GM23338 (cell line): ENCODE measurements at regions not wholly inside any gene's neighbourhood (a gene's known extent, or its start where the extent isn't known, plus 50 kb on each side); places are given as distances from the start of the nearest gene placed in this dataset.
"Not testable (repeated sequence)": the region's sequence is repeated elsewhere in the genome, so short reads cannot be mapped to it uniquely, and the experiment has no call there.

Experiments used
- ATAC-seq: fragments of 200-7000 bp; cut with Tn5 transposase; 3 replicates; pipeline ENCODE4 v1.9.1; 2020
- DNase-seq: peaks from one replicate; pipeline ENCODE4 v3.0.0-alpha.2; 2015; ENCODE audit warnings: low spot score
- H2AFZ ChIP-seq: fragments of 200-600 bp; sonication (generic); 2 replicates; pipeline ENCODE4 v1.8.0; 2016; ENCODE audit warnings: antibody characterized with exemption, mild to moderate bottlenecking, moderate library complexity
- H3F3A ChIP-seq: fragments of 200-600 bp; sonication (generic); replicated peaks from 2 replicates; pipeline ENCODE4 v1.8.0; 2017; ENCODE audit warnings: antibody characterized with exemption, mixed run types, low read depth
- H3K27ac ChIP-seq: fragments of 200-600 bp; sonication (generic); 2 replicates; pipeline ENCODE4 v1.6.1; 2016; ENCODE audit warnings: low read depth
- H3K27me3 ChIP-seq: fragments of 200-600 bp; sonication (generic); 2 replicates; pipeline ENCODE4 v1.8.0; 2016; ENCODE audit warnings: mild to moderate bottlenecking, mixed run types, moderate library complexity; ENCODE audit not compliant: insufficient read depth
- H3K36me3 ChIP-seq: fragments of 200-600 bp; sonication (generic); 2 replicates; pipeline ENCODE4 v1.8.0; 2016; ENCODE audit warnings: mild to moderate bottlenecking; ENCODE audit not compliant: insufficient read depth
- H3K4me1 ChIP-seq: fragments of 200-600 bp; sonication (generic); 2 replicates; pipeline ENCODE4 v1.8.0; 2016; ENCODE audit warnings: mild to moderate bottlenecking, moderate library complexity; ENCODE audit not compliant: insufficient read depth
- H3K4me2 ChIP-seq: fragments of 200-600 bp; sonication (generic); 2 replicates; pipeline ENCODE4 v1.7.1; 2017; ENCODE audit warnings: mixed run types
- H3K4me3 ChIP-seq: fragments of 200-600 bp; sonication (generic); 2 replicates; pipeline ENCODE4 v1.6.1; 2016; ENCODE audit warnings: mixed run types
- H3K79me2 ChIP-seq: fragments of 200-600 bp; sonication (generic); replicated peaks from 2 replicates; pipeline ENCODE4 v1.8.0; 2017; ENCODE audit warnings: mild to moderate bottlenecking; ENCODE audit not compliant: insufficient read depth
- H3K9me2 ChIP-seq: fragments of 200-600 bp; sonication (generic); 2 replicates; pipeline ENCODE4 v1.8.0; 2017; ENCODE audit not compliant: insufficient read depth
- H4K20me1 ChIP-seq: fragments of 200-600 bp; sonication (generic); replicated peaks from 2 replicates; pipeline ENCODE4 v1.8.0; 2017; ENCODE audit warnings: mild to moderate bottlenecking; ENCODE audit not compliant: insufficient read depth
- H3K27ac Mint-ChIP-seq: 2 replicates; pipeline ENCODE4 v1.8.0; 2020; ENCODE audit warnings: inconsistent platforms, mild to moderate bottlenecking, moderate library complexity, mixed read lengths
- H3K27me3 Mint-ChIP-seq: 3 replicates; pipeline ENCODE4 v1.8.0; 2022; ENCODE audit warnings: low read depth, mild to moderate bottlenecking, moderate library complexity, mixed read lengths, inconsistent platforms; ENCODE audit not compliant: insufficient read depth, poor library complexity
- H3K36me3 Mint-ChIP-seq: 3 replicates; pipeline ENCODE4 v1.8.0; 2021; ENCODE audit warnings: low read depth, mild to moderate bottlenecking, inconsistent platforms, moderate library complexity, mixed read lengths
- H3K4me1 Mint-ChIP-seq: 3 replicates; pipeline ENCODE4 v1.8.0; 2020; ENCODE audit warnings: mild to moderate bottlenecking, inconsistent platforms, mixed read lengths
- H3K4me3 Mint-ChIP-seq: 3 replicates; pipeline ENCODE4 v1.8.0; 2021; ENCODE audit warnings: moderate library complexity, mild to moderate bottlenecking, inconsistent platforms, mixed read lengths
- H3K9me3 Mint-ChIP-seq: 3 replicates; pipeline ENCODE4 v1.8.0; 2020; ENCODE audit warnings: moderate library complexity, mild to moderate bottlenecking, inconsistent platforms, mixed read lengths
- CTCF ChIP-seq, 2 experiments: fragments of 200-600 bp in 1 of 2; sonication (generic) in 1 of 2; conservative IDR thresholded peaks; 2 replicates each; pipeline versions ENCODE4 v1.5.1 to v1.6.1; 2016 to 2017; ENCODE audit warnings: antibody characterized with exemption in 2 of 2, low read depth in 2 of 2, mild to moderate bottlenecking in 2 of 2, moderate library complexity in 1 of 2
- ETS1 ChIP-seq: IDR thresholded peaks from 2 replicates; pipeline ENCODE4 v1.6.1; 2016; ENCODE audit warnings: antibody characterized with exemption
- EZH2 ChIP-seq: fragments of 200-600 bp; sonication (generic); IDR thresholded peaks from one replicate; pipeline ENCODE4 v1.8.0; 2017; ENCODE audit warnings: antibody characterized with exemption, mild to moderate bottlenecking, low read depth; ENCODE audit not compliant: unreplicated experiment
- EZH2phosphoT487 ChIP-seq: fragments of 200-600 bp; sonication (generic); IDR thresholded peaks from one replicate; pipeline ENCODE4 v1.8.1; 2018; ENCODE audit warnings: antibody characterized with exemption; ENCODE audit not compliant: unreplicated experiment
- REST ChIP-seq: IDR thresholded peaks from one replicate; pipeline ENCODE4 v1.6.1; 2018; ENCODE audit warnings: antibody characterized with exemption; ENCODE audit not compliant: unreplicated experiment
- STAT1 ChIP-seq: IDR thresholded peaks from one replicate; pipeline ENCODE4 v1.6.1; 2016; ENCODE audit warnings: antibody characterized with exemption; ENCODE audit not compliant: unreplicated experiment
- ZNF114 ChIP-seq: fragments of 250-450 bp; sonication (Bioruptor Pico); IDR thresholded peaks from 2 replicates; pipeline ENCODE4 v1.5.0; 2020; ENCODE audit warnings: mild to moderate bottlenecking, moderate library complexity
- ZNF331 ChIP-seq: fragments of 250-450 bp; sonication (Bioruptor Pico); IDR thresholded peaks from 2 replicates; pipeline ENCODE4 v1.5.0; 2020; ENCODE audit warnings: low read depth, mild to moderate bottlenecking, moderate library complexity
- ZNF462 ChIP-seq: fragments of 250-450 bp; sonication (Bioruptor Pico); IDR thresholded peaks from 2 replicates; pipeline ENCODE4 v1.5.0; 2020; ENCODE audit warnings: mild to moderate bottlenecking, moderate library complexity

DNA sequence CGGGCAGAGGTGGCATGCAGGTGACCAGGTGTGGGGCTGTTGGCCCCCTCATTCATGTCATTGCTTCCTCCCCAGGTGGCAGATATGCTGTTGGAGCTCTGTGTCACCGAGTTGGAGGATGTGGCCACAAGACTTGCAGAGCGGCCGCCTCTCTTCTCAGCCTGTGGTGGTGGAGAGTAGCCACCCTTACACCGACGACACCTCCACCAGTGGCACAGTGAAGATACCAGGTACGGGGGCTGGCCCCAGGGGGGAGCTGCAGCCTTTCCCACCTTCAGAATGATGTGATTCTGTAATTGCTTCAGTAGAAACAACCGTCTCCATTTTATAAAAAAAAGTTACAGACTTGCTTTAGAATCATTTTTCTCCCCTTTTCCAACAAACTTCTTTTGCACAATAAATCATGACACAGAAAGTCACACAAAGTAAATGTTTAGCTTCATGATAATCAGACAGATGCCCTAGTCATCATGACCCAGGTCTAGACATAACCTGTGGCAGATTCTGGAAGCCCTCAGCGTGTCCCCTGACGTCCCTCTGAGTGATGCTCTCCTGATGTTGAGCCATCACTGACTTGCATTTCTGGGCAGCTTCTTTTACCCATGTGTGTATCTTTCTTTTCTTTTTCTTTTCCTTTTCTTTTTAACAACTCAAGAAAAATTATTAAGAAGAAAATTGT is 76.0 kb upstream of the FAN1 start:
- Histone ChIP-seq H3F3A (no peaks in the 10 kb centered on the region), H3K27me3 (no peaks in the 10 kb centered on the region), H3K4me1 (no peaks in the 10 kb centered on the region), H4K20me1 (no peaks in the 10 kb centered on the region), H3K36me3 (no peaks in the 10 kb centered on the region), H2AFZ (no peak overlapping the region), H3K79me2 (no peaks in the 10 kb centered on the region), H3K4me2 (no peak overlapping the region), H3K9me2 (no peaks in the 10 kb centered on the region), H3K4me3 (no peak overlapping the region), H3K27ac (no peak overlapping the region)
- ATAC-seq (no peak), DNase-seq (no peak)
- Mint-ChIP-seq H3K4me1 (peaks cover 8% of the 10 kb centered on the region), H3K27me3 (no peaks in the 10 kb centered on the region), H3K27ac (0 out of 2 replicates have a peak overlapping the region, but pooled peaks have one; percentile 77), H3K4me3 (no peak overlapping the region), H3K9me3 (no peaks in the 10 kb centered on the region), H3K36me3 (peaks cover 3% of the 10 kb centered on the region; the same call in 1 of the 3 replicates)
- TF ChIP-seq REST (no peak), CTCF (conservative IDR thresholded peaks at IDR 0.05; ENCODE audit: low read depth in 2 of 2) (no peak), STAT1 (no peak), ZNF114 (CRISPR knock-in tag) (no peak), ZNF462 (CRISPR knock-in tag) (no peak), ETS1 (no peak), ZNF331 (CRISPR knock-in tag) (no peak), EZH2phosphoT487 (no peak), EZH2 (no peak)

GRCh38 chr15:30828304-30828639 is 75.4 kb upstream of the FAN1 start:
- H3K27ac Mint-ChIP-seq: 0 out of 2 replicates have a peak overlapping the region, but pooled peaks have one; percentile 77
- H3K36me3 Mint-ChIP-seq, H3K9me3 Mint-ChIP-seq, H2AFZ ChIP-seq, H3K4me1 ChIP-seq, H4K20me1 ChIP-seq, H3K4me2 ChIP-seq, H3K9me2 ChIP-seq, H3K4me3 Mint-ChIP-seq, H3K4me1 Mint-ChIP-seq, H3K27ac ChIP-seq, H3F3A ChIP-seq, H3K27me3 ChIP-seq, H3K4me3 ChIP-seq, H3K79me2 ChIP-seq, DNase-seq, H3K27me3 Mint-ChIP-seq, H3K36me3 ChIP-seq: not testable (repeated sequence)
- ATAC-seq: peak; percentile 86
